MM.1S (cell line): ENCODE measurements at regions not wholly inside any gene's neighbourhood (a gene's known extent, or its start where the extent isn't known, plus 50 kb on each side); places are given as distances from the start of the nearest gene placed in this dataset.

Source experiments
- DNase-seq: peaks from one replicate; pipeline ENCODE4 v3.0.0-alpha.2; 2015
- H2AFZ ChIP-seq: fragments of 300-600 bp; sonication (generic); 2 replicates; pipeline ENCODE4 v1.6.0; 2016; ENCODE audit warnings: antibody characterized with exemption, low read length
- H3F3A ChIP-seq: fragments of 300-600 bp; sonication (generic); 2 replicates; pipeline ENCODE4 v1.6.1; 2016; ENCODE audit warnings: mild to moderate bottlenecking, antibody characterized with exemption, low read length, moderate library complexity, mixed read lengths; ENCODE audit not compliant: insufficient read depth
- H3K27ac ChIP-seq: fragments of 300-600 bp; sonication (generic); 2 replicates; pipeline ENCODE4 v1.5.1; 2016; ENCODE audit warnings: mild to moderate bottlenecking, low read length
- H3K27me3 ChIP-seq: fragments of 300-600 bp; sonication (generic); replicated peaks from 2 replicates; pipeline ENCODE4 v1.6.0; 2016; ENCODE audit warnings: low read length; ENCODE audit not compliant: insufficient read depth
- H3K36me3 ChIP-seq: fragments of 300-600 bp; sonication (generic); replicated peaks from 2 replicates; pipeline ENCODE4 v1.6.1; 2016; ENCODE audit warnings: mild to moderate bottlenecking, low read length, mixed read lengths; ENCODE audit not compliant: insufficient read depth
- H3K4me1 ChIP-seq: fragments of 300-600 bp; sonication (generic); 2 replicates; pipeline ENCODE4 v1.6.1; 2016; ENCODE audit warnings: low read length, mixed read lengths
- H3K4me2 ChIP-seq: fragments of 300-600 bp; sonication (generic); 2 replicates; pipeline ENCODE4 v1.6.0; 2016; ENCODE audit warnings: low read depth, low read length
- H3K4me3 ChIP-seq: fragments of 300-600 bp; sonication (generic); 2 replicates; pipeline ENCODE4 v1.5.1; 2016; ENCODE audit warnings: low read length, mixed read lengths
- H3K79me2 ChIP-seq: fragments of 300-600 bp; sonication (generic); 2 replicates; pipeline ENCODE4 v1.6.1; 2016; ENCODE audit warnings: mixed run types, low read length, mixed read lengths
- H3K9ac ChIP-seq: fragments of 300-600 bp; sonication (generic); 2 replicates; pipeline ENCODE4 v1.6.1; 2016; ENCODE audit warnings: low read length, mixed read lengths
- H3K9me2 ChIP-seq: fragments of 300-600 bp; sonication (generic); replicated peaks from 2 replicates; pipeline ENCODE4 v1.6.1; 2016; ENCODE audit warnings: mild to moderate bottlenecking, low read length, mixed read lengths; ENCODE audit not compliant: insufficient read depth
- H3K9me3 ChIP-seq: fragments of 300-600 bp; sonication (generic); replicated peaks from 2 replicates; pipeline ENCODE4 v1.6.1; 2016; ENCODE audit warnings: mild to moderate bottlenecking, low read length, mixed read lengths; ENCODE audit not compliant: insufficient read depth
- H4K20me1 ChIP-seq: fragments of 300-600 bp; sonication (generic); 2 replicates; pipeline ENCODE4 v1.6.1; 2016; ENCODE audit warnings: mild to moderate bottlenecking, low read length, moderate library complexity, mixed read lengths; ENCODE audit not compliant: insufficient read depth
- EZH2 ChIP-seq: fragments of 300-600 bp; sonication (generic); optimal IDR thresholded peaks from 2 replicates; pipeline ENCODE3; 2017; ENCODE audit warnings: low read depth, mild to moderate bottlenecking, antibody characterized with exemption, low read length, mixed read lengths
- EZH2phosphoT487 ChIP-seq: fragments of 300-600 bp; sonication (generic); IDR thresholded peaks from 2 replicates; pipeline ENCODE4 v1.6.1; 2018; ENCODE audit warnings: antibody characterized with exemption, low read length
- TF ChIP-seq, protein P1 (sequence below): fragments of 300-600 bp; sonication (generic); IDR thresholded peaks from 2 replicates; pipeline ENCODE4 v1.5.1; 2016; ENCODE audit warnings: antibody characterized with exemption, low read length, mixed read lengths

DNA sequence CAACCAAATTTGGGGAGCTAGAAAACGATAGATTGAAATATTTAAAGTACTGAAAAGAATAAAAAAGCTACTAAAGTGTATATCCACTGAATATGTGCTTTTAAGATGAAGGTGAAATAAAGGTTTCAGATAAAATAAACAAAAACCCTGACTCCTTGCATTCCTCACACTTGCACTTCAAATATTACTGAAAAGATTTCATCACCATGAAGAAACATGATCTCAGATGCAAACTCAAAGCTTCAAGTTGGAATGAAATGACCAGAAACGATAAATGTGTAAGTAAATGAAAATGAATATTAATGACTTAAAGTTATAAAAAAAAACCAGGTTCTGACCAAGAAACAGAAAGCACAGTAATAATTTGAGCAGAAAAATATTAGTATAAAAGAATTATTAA lies 1246.0 kb upstream of the ACVR2A start:
- no peaks in the 10 kb centered on the region for H3K9me3 ChIP-seq
- H3F3A ChIP-seq: no peaks in the 10 kb centered on the region
- H2AFZ ChIP-seq: no peak overlapping the region
- no peak overlapping the region for H3K4me2 ChIP-seq
- H3K79me2 ChIP-seq: no peaks in the 10 kb centered on the region
- no peaks in the 10 kb centered on the region for H3K9me2 ChIP-seq
- H3K36me3 ChIP-seq: no peaks in the 10 kb centered on the region
- H3K4me3 ChIP-seq: no peak overlapping the region
- no peak overlapping the region for H3K9ac ChIP-seq
- no peak overlapping the region for H3K27ac ChIP-seq
- no peaks in the 10 kb centered on the region for H3K27me3 ChIP-seq
- H3K4me1 ChIP-seq: no peaks in the 10 kb centered on the region
- no peak for DNase-seq
- TF ChIP-seq EZH2phosphoT487: no peak
- TF ChIP-seq, protein P1, sequence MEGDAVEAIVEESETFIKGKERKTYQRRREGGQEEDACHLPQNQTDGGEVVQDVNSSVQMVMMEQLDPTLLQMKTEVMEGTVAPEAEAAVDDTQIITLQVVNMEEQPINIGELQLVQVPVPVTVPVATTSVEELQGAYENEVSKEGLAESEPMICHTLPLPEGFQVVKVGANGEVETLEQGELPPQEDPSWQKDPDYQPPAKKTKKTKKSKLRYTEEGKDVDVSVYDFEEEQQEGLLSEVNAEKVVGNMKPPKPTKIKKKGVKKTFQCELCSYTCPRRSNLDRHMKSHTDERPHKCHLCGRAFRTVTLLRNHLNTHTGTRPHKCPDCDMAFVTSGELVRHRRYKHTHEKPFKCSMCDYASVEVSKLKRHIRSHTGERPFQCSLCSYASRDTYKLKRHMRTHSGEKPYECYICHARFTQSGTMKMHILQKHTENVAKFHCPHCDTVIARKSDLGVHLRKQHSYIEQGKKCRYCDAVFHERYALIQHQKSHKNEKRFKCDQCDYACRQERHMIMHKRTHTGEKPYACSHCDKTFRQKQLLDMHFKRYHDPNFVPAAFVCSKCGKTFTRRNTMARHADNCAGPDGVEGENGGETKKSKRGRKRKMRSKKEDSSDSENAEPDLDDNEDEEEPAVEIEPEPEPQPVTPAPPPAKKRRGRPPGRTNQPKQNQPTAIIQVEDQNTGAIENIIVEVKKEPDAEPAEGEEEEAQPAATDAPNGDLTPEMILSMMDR: no peak
- no peak for TF ChIP-seq EZH2
- no peaks in the 10 kb centered on the region for H4K20me1 ChIP-seq

- Histone ChIP-seq H2AFZ (no peak overlapping the region), H3K4me1 (no peaks in the 10 kb centered on the region), H3F3A (no peaks in the 10 kb centered on the region), H3K9me3 (no peaks in the 10 kb centered on the region), H3K4me2 (no peak overlapping the region), H3K9me2 (no peaks in the 10 kb centered on the region), H3K27ac (no peak overlapping the region), H3K9ac (no peak overlapping the region), H3K36me3 (no peaks in the 10 kb centered on the region), H3K27me3 (no peaks in the 10 kb centered on the region), H3K4me3 (no peak overlapping the region), H3K79me2 (no peaks in the 10 kb centered on the region), H4K20me1 (no peaks in the 10 kb centered on the region)
- TF ChIP-seq EZH2: no peak
- no peak for TF ChIP-seq EZH2phosphoT487
- TF ChIP-seq, protein P1: no peak
- DNase-seq: no peak
These were observed 1247.5 kb upstream of the ACVR2A start for GRCh38 chr2:146597291-146597690.

GRCh38 chr2:146591908-146592307 lies 1252.9 kb upstream of the ACVR2A start:
- Histone ChIP-seq H3K4me3 (no peak overlapping the region), H3K4me2 (no peak overlapping the region), H3K27me3 (no peaks in the 10 kb centered on the region), H3K79me2 (no peaks in the 10 kb centered on the region), H3F3A (no peaks in the 10 kb centered on the region), H3K9me2 (no peaks in the 10 kb centered on the region), H2AFZ (no peak overlapping the region), H4K20me1 (no peaks in the 10 kb centered on the region), H3K9ac (no peak overlapping the region), H3K9me3 (no peaks in the 10 kb centered on the region), H3K4me1 (no peaks in the 10 kb centered on the region), H3K27ac (no peak overlapping the region), H3K36me3 (no peaks in the 10 kb centered on the region)
- TF ChIP-seq EZH2 (no peak), EZH2phosphoT487 (no peak)
- TF ChIP-seq, protein P1: no peak
- no peak for DNase-seq

- Histone ChIP-seq H2AFZ (no peak overlapping the region), H3K79me2 (no peaks in the 10 kb centered on the region), H3K27ac (no peak overlapping the region), H4K20me1 (no peaks in the 10 kb centered on the region), H3F3A (no peaks in the 10 kb centered on the region), H3K4me2 (no peak overlapping the region), H3K36me3 (no peaks in the 10 kb centered on the region), H3K9me3 (no peaks in the 10 kb centered on the region), H3K9me2 (no peaks in the 10 kb centered on the region), H3K4me1 (no peaks in the 10 kb centered on the region), H3K9ac (no peak overlapping the region), H3K27me3 (no peaks in the 10 kb centered on the region), H3K4me3 (no peak overlapping the region)
- DNase-seq: no peak
- no peak for TF ChIP-seq EZH2phosphoT487
- TF ChIP-seq EZH2: no peak
- TF ChIP-seq, protein P1: no peak
These were observed 1257.5 kb upstream of the ACVR2A start for GRCh38 chr2:146587291-146587713.
